Stimulated activated naive CD8-positive, alpha-beta T cell treated with anti-CD3 and anti-CD28 coated beads, Interleukin-15, Interleukin-2, amounts not matched to agents 100 U/mL and 50 U/mL, for 24 hours (primary cell): ENCODE measurements at regions not wholly inside any gene's neighbourhood (a gene's known extent, or its start where the extent isn't known, plus 50 kb on each side); places are given as distances from the start of the nearest gene placed in this dataset.
"Not testable (repeated sequence)": the region's sequence is repeated elsewhere in the genome, so short reads cannot be mapped to it uniquely, and the experiment has no call there.

Experiments
- ATAC-seq: fragments of 150-1000 bp; cut with Tn5 transposase; one replicate; pipeline ENCODE4 v1.10.0; 2021
- DNase-seq: peaks from one replicate; pipeline ENCODE4 v3.0.0; 2021

GRCh38 chr7:42685911-42686310, 226.0 kb downstream of the C7orf25 start:
- ATAC-seq (no peak), DNase-seq (no peak)

- ATAC-seq (no peak), DNase-seq (no peak)
Measured at GRCh38 chr7:42677751-42678699, 233.8 kb downstream of the C7orf25 start.

GRCh38 chr7:42674541-42674940, 237.3 kb downstream of the C7orf25 start:
- no peak for DNase-seq
- ATAC-seq: no peak

GRCh38 chr7:42673951-42674350, 237.9 kb downstream of the C7orf25 start:
- DNase-seq (no peak), ATAC-seq (no peak)

GRCh38 chr7:42672339-42672999, 239.4 kb downstream of the C7orf25 start:
- ATAC-seq: no peak

GRCh38 chr7:42671627-42672026, 240.2 kb downstream of the C7orf25 start:
- ATAC-seq: no peak
- no peak for DNase-seq

More at GRCh38 chr7:42672339-42672999, 239.4 kb downstream of the C7orf25 start:
- DNase-seq: no peak

GRCh38 chr7:42666994-42667393, 244.9 kb downstream of the C7orf25 start:
- no peak for ATAC-seq
- no peak for DNase-seq

GRCh38 chr7:42662862-42663261, 249.0 kb downstream of the C7orf25 start:
- ATAC-seq: no peak
- DNase-seq: no peak

GRCh38 chr7:42661312-42661711, 250.6 kb downstream of the C7orf25 start:
- DNase-seq: no peak
- ATAC-seq: no peak

GRCh38 chr7:42650701-42651100, 261.2 kb downstream of the C7orf25 start:
- DNase-seq (no peak), ATAC-seq (no peak)

GRCh38 chr7:42650171-42650570, 261.7 kb downstream of the C7orf25 start:
- DNase-seq (no peak), ATAC-seq (no peak)

- no peak for DNase-seq
Measured at GRCh38 chr7:42645906-42646305, 266.0 kb downstream of the C7orf25 start.

GRCh38 chr7:42642699-42643098, 269.2 kb downstream of the C7orf25 start:
- no peak for DNase-seq

More at GRCh38 chr7:42645906-42646305, 266.0 kb downstream of the C7orf25 start:
- no peak for ATAC-seq

GRCh38 chr7:42639930-42640329, 271.9 kb downstream of the C7orf25 start:
- DNase-seq: no peak
- ATAC-seq: no peak

More at GRCh38 chr7:42642699-42643098, 269.2 kb downstream of the C7orf25 start:
- ATAC-seq: no peak

- DNase-seq, ATAC-seq: not testable (repeated sequence)
Measured at GRCh38 chr7:42636380-42636779, 275.5 kb downstream of the C7orf25 start.

GRCh38 chr7:42628054-42628453, 283.8 kb downstream of the C7orf25 start:
- DNase-seq (no peak), ATAC-seq (no peak)

GRCh38 chr7:42627626-42628025, 284.2 kb downstream of the C7orf25 start:
- ATAC-seq (no peak), DNase-seq (no peak)

GRCh38 chr7:42627101-42627500, 284.8 kb downstream of the C7orf25 start:
- no peak for ATAC-seq
- DNase-seq: no peak

GRCh38 chr7:42625421-42625820, 286.4 kb downstream of the C7orf25 start:
- ATAC-seq: no peak
- no peak for DNase-seq

GRCh38 chr7:42624471-42624870, 287.4 kb downstream of the C7orf25 start:
- no peak for DNase-seq
- ATAC-seq: no peak

- DNase-seq: no peak
- no peak for ATAC-seq
Measured at GRCh38 chr7:42621543-42622219, 290.2 kb downstream of the C7orf25 start.

- DNase-seq (no peak), ATAC-seq (no peak)
Measured at GRCh38 chr7:42618651-42619360, 293.1 kb downstream of the C7orf25 start.
